Esophagus squamous epithelium (tissue), 5 donors: ENCODE measurements at regions not wholly inside any gene's neighbourhood (a gene's known extent, or its start where the extent isn't known, plus 50 kb on each side); places are given as distances from the start of the nearest gene placed in this dataset.

Experiments used
- DNase-seq: peaks from one replicate; lab custom pipeline; 2025; lab: John Stamatoyannopoulos, UW
- H3K27ac ChIP-seq, 4 donors: fragments of 200-600 bp; sonication (generic); one replicate each; pipeline ENCODE4 v1.5.1; 2016 to 2019; ENCODE audit warnings: mild to moderate bottlenecking in 1 of 4
- H3K27me3 ChIP-seq, 4 donors: fragments of 200-600 bp; sonication (generic); 1 replicate in 3 of 4; 2 replicates in 1 of 4; pipeline versions ENCODE4 v1.5.1 to v1.6.0; 2017 to 2021; ENCODE audit warnings: antibody characterized with exemption in 1 of 4
- H3K36me3 ChIP-seq, 3 donors: fragments of 200-600 bp; sonication (generic); one replicate each; pipeline ENCODE4 v1.5.1; 2016 to 2019
- H3K4me1 ChIP-seq, 3 donors: fragments of 200-600 bp; sonication (generic); one replicate each; pipeline ENCODE4 v1.5.1; 2017 to 2019
- H3K4me3 ChIP-seq, 4 donors: fragments of 200-600 bp; sonication (generic); 1 replicate in 3 of 4; 2 replicates in 1 of 4; pipeline ENCODE4 v1.5.1; 2016 to 2019; ENCODE audit warnings: mild to moderate bottlenecking in 2 of 4, moderate library complexity in 1 of 4
- H3K9me3 ChIP-seq, 3 donors: fragments of 200-600 bp; sonication (generic); one replicate each; pipeline ENCODE4 v1.5.1; 2016 to 2019
- POLR2A ChIP-seq, 4 donors: fragments of 450-650 bp; IDR thresholded peaks; one replicate each; pipeline ENCODE4 v1.6.1; 2017; ENCODE audit warnings: antibody characterized with exemption in 4 of 4, mild to moderate bottlenecking in 4 of 4, moderate library complexity in 3 of 4
- WGBS, 2 donors: methylation state at CpG; one replicate each; pipeline ENCODE4 v1.1.5; 2018; 5-methylcytosine and 5-hydroxymethylcytosine counted together
- intact Hi-C: fragments of 100-400 bp; cut with DNase I; formaldehyde crosslinking; loops from one replicate; pipeline ENCODE4 v1.15.0; 2022
- TF ChIP-seq, protein P1 (sequence below), 6 experiments: fragments of 450-650 bp in 4 of 6; fragments of 200-600 bp in 2 of 6; sonication (generic) in 2 of 6; IDR thresholded peaks; one replicate each; pipeline ENCODE4 v1.5.1; 2016 to 2019; ENCODE audit warnings: antibody characterized with exemption in 6 of 6, mild to moderate bottlenecking in 4 of 6, moderate library complexity in 4 of 6
- donor health status: DM: yes; HTN: yes; CAD: no.

DNA sequence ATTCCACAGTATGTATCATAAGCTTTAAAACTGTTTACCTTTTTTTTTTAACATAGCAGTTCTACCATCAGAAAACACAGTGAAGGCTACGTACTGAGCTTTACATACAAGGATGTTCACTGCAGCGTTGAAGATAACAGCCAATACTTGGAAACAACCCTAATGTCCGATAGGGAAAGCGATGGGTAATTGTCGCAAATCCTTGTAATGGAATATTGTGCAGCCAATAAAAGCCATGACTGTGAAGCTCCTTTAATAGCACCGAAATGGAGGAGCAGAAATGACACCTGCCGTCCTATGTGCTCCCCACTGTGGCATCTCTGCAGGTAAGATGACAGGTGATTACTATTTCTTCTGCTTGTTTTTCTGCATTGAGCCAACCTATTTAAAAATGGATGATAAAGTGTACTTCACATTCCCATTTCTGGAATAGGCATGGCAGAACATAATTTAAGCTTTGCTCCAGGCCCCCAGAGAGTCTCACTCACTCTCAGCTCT is 523.8 kb downstream of the PTPRU start:
- intact Hi-C loops: no loop called here
- Histone ChIP-seq H3K27ac (no peak overlapping the region), H3K4me3 (no peak overlapping the region), H3K36me3 (no peaks in the 10 kb centered on the region), H3K4me1 (no peaks in the 10 kb centered on the region), H3K27me3 (peaks cover 0 to 24% (median 0%) of the 10 kb centered on the region in 4 donors), H3K9me3 (no peaks in the 10 kb centered on the region)
- 86 to 87% methylated on average over 7 of the region's 7 CpGs for WGBS, 2 donors
- no peak for DNase-seq
- TF ChIP-seq, protein P1, sequence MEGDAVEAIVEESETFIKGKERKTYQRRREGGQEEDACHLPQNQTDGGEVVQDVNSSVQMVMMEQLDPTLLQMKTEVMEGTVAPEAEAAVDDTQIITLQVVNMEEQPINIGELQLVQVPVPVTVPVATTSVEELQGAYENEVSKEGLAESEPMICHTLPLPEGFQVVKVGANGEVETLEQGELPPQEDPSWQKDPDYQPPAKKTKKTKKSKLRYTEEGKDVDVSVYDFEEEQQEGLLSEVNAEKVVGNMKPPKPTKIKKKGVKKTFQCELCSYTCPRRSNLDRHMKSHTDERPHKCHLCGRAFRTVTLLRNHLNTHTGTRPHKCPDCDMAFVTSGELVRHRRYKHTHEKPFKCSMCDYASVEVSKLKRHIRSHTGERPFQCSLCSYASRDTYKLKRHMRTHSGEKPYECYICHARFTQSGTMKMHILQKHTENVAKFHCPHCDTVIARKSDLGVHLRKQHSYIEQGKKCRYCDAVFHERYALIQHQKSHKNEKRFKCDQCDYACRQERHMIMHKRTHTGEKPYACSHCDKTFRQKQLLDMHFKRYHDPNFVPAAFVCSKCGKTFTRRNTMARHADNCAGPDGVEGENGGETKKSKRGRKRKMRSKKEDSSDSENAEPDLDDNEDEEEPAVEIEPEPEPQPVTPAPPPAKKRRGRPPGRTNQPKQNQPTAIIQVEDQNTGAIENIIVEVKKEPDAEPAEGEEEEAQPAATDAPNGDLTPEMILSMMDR (IDR thresholded peaks at IDR 0.05): no peak
- TF ChIP-seq POLR2A (IDR thresholded peaks at IDR 0.05): no peak

DNA sequence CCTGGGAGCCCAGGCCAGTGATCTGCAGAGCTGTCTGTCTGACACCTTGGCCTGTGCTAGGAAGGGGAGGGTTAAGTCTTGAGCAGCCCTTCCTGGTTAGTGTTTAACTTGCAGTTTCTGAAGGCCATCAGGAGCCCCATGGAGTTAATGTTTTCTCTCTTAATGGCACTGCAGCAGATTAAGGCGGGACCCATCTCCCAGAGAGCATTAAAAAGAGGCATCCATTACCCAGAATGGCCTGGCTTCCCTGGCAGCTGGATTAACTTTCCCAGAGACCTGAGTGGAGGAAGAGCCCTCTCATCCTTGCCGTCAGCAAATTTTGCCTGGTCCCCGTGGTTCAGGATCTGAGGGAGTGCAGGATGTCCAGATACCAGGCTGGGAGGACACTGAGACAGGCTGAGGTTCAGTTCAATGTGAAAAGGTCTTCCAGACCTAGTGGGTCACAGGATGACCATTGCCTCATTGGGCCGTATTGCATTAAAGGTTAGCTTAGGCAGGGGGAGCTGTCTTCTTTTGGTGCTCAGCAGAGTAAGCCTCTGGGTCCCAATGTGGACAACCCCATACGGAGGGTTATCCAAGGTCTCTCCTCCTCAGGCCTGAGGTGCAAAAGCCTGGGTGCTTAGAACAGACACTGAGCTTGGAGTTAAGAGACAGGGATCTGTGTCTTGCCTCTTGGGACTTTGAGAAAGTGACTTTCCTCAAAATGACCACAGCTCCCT is 522.6 kb downstream of the PTPRU start:
- no peak for TF ChIP-seq POLR2A (IDR thresholded peaks at IDR 0.05)
- TF ChIP-seq, protein P1 (IDR thresholded peaks at IDR 0.05): no peak
- Histone ChIP-seq H3K36me3 (no peaks in the 10 kb centered on the region), H3K4me3 (no peak overlapping the region), H3K27ac (no peak overlapping the region), H3K4me1 (no peaks in the 10 kb centered on the region), H3K9me3 (no peaks in the 10 kb centered on the region), H3K27me3 (peaks cover 0 to 24% (median 0%) of the 10 kb centered on the region in 4 donors)
- 40 to 59% methylated on average over 1 to 4 of the region's 5 CpGs for WGBS, 2 donors
- DNase-seq: no peak
- intact Hi-C loops: no loop called here

DNA sequence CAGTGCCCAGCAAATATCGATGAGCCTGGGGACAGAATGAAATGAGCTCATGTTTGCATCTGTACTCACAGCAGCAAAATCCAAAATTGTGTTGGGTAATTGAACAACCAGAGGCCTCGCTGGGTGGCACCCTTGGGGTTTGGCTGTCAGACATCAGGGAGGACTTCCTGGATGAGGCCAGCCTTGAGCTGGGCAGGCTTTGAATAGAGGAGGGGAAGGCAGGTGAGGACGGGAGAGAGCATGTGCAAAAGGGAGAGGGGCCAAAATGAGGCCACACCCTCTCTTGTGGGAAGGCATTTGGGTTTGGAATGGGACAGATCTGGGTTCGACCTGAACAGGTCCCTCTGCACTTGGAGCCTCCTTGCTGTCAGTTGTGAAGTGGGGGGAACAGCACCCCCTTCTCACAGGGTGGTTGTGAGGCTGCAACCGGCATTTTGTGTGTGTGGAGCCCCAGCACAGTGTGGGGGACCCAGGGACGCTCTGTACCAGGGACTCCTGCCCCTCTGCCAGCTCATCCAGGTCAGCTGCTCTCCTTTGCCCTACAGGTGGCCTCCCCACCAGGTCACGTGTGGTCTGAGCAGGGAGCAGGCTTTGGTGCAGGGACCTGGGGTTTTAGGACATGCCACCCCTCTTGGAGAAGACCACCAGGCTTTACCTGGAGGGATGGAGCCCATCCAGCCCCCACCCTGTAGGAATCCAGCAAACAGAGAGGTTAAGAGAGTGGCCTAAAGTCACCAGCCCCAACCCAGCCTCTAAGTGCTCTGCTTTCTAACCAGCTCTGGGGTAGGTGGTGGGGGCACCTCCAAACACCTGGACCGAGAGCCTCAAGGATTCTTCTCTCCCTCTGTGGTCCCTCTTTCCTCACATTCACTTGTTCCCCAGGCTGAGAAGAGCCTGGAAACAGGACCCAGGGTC is 521.8 kb downstream of the PTPRU start:
- Histone ChIP-seq H3K4me3 (no peak overlapping the region), H3K36me3 (no peaks in the 10 kb centered on the region), H3K4me1 (no peaks in the 10 kb centered on the region), H3K27me3 (peaks cover 0 to 30% (median 0%) of the 10 kb centered on the region in 4 donors), H3K9me3 (no peaks in the 10 kb centered on the region), H3K27ac (no peak overlapping the region)
- intact Hi-C loops: no loop called here
- TF ChIP-seq POLR2A (IDR thresholded peaks at IDR 0.05): no peak
- TF ChIP-seq, protein P1 (IDR thresholded peaks at IDR 0.05): no peak
- no peak for DNase-seq
- 27 to 37% methylated on average over 4 to 6 of the region's 8 CpGs for WGBS, 2 donors

DNA sequence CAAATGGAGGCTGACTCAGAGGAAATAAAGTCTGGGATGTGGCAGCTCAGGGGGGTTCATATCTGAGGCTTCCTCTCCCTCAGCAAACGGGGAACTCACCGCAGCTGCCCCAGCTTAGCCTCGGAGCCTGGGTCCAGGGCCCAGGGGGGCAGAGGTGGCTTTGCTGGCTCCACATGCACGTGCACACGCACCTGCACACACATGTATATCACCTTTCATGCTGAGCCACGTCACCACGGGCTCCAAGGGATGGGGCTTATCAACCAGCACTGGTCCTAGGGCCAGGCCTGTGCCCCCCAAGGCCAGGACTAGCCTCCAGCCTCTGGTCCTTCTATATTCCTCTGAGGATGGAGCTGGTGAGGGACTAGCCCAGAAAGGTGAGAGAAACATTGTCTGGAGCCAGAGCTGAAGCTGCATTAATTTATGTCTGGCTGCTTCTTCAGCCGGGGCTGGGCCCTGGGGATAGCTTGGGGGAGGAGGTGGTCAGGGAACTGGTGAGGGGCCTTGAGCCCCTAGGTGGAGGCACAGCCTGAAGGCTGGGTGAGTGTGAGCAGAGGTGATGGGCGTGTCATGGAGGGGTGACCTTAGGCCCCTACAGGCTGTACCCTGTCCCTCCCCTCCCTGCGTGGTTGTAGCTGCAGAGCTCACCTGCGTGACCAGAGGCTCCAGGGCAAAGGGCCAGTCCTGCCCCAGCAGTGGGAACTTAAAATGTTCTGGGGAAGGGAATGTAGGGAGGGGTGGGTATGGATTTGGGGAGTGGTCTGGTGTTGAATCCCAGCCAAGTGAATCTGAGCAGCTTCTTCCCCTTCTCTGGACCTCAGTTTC is 520.8 kb downstream of the PTPRU start:
- H3K27me3 ChIP-seq: peaks cover 0 to 34% (median 0%) of the 10 kb centered on the region in 4 donors
- no peaks in the 10 kb centered on the region for H3K4me1 ChIP-seq
- intact Hi-C loops: no loop called here
- H3K36me3 ChIP-seq: no peaks in the 10 kb centered on the region
- H3K27ac ChIP-seq: no peak overlapping the region
- WGBS, 2 donors: 43 to 61% methylated on average over 4 to 8 of the region's 11 CpGs
- TF ChIP-seq POLR2A (IDR thresholded peaks at IDR 0.05): no peak
- TF ChIP-seq, protein P1 (IDR thresholded peaks at IDR 0.05): no peak
- no peak overlapping the region for H3K4me3 ChIP-seq
- no peak for DNase-seq
- H3K9me3 ChIP-seq: no peaks in the 10 kb centered on the region
